GM18511 (cell line): ENCODE measurements at regions not wholly inside any gene's neighbourhood (a gene's known extent, or its start where the extent isn't known, plus 50 kb on each side); places are given as distances from the start of the nearest gene placed in this dataset.
"Not testable (repeated sequence)": the region's sequence is repeated elsewhere in the genome, so short reads cannot be mapped to it uniquely, and the experiment has no call there.

Experiments used
- ATAC-seq: cut with Tn5 transposase; IDR thresholded peaks from one replicate; pipeline ENCODE4 v1.9.1; 2021; ENCODE audit warnings: mild to moderate bottlenecking, moderate library complexity; ENCODE audit not compliant: unreplicated experiment

- ATAC-seq, result no peak
These were observed 385.5 kb downstream of the GBE1 start for GRCh38 chr3:81375921-81376320.

DNA sequence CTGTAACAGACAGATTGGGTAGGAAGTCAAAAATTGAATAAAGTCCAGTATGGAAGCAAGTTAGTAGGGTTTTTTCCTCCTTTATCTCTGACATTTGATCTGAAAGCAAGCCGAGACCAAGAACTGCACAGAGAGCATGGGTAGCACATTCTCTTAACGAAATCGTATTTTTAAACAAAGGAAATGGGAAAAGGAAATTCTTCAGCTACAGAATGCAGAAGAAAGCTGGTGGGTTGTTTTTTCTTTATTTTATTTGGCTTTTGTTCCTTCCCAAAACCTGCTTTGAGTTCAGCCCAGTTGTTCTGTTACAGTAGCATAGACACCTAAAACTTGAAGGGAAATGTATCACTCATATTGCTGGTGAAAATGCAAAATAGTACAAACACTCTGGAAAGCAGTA is 397.0 kb downstream of the GBE1 start:
- ATAC-seq, result no peak

- ATAC-seq, result no peak
These were observed 397.6 kb downstream of the GBE1 start for GRCh38 chr3:81363816-81364215.

DNA sequence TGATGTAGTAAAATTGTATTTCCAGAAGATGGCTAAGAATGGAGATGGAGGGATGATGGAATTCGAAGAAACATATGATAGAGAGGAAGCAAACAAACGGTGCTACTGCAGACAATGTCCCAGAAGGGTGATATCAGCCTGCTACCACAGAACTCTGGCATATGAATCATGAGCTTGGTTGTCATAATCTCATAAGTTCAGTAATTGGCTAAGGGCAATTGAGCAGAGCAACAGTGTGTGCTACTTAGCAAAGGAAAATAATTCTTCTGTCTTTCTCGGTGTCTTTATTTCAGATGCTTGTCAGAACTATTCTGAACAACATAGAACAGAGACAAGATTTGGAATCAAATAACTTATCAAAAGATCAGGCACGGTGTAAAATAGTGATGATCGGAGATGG is 407.3 kb downstream of the GBE1 start:
- ATAC-seq, result no peak

GRCh38 chr3:81352867-81353266 is 408.6 kb downstream of the GBE1 start:
- peak; percentile 66 for ATAC-seq

- ATAC-seq, result no peak
These were observed 411.6 kb downstream of the GBE1 start for GRCh38 chr3:81349816-81350340.

GRCh38 chr3:81339040-81339845 is 422.2 kb downstream of the GBE1 start:
- peak; percentile 94 for ATAC-seq

DNA sequence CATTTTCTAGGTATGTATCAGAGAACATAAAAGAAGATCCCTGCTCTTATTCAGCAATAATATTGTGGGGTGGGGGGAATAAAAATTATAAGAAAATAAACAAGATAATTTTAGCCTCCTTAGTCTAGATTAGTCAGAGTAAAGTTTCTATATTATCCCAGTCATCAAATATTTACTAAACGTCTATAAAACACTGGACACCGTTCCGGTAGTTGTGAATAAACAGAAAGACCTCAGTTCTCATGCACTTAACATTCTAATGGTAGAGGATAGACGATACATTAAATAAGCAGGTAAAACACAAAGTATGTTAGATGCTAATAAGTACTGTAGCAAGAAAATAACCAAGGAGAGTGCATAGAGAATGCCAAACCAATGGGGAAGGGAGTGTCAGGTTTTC is 425.0 kb downstream of the GBE1 start:
- no peak for ATAC-seq

DNA sequence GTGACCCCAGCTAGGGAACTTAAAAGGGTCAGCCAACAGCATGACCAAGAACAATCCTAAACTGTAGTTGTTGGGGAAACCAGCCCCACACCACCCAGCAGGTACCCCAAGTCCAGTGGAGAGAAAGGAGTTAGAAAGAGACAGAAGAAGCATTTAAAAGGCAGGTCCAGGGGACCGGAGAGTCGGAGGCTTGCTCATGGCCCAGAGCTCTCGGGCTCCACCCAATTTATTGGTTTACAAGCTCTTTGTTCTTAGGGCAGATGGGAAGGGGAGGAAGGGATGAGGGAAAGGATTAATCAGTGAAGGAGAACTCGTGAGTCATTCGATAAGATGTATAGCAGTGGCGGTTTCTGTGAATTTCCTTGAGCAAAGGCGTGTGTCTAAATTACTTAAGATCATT is 431.6 kb downstream of the GBE1 start:
- not testable (repeated sequence) for ATAC-seq

- no peak for ATAC-seq
These were observed 435.2 kb downstream of the GBE1 start for GRCh38 chr3:81326245-81326644.

- ATAC-seq, result no peak
These were observed 440.6 kb downstream of the GBE1 start for GRCh38 chr3:81320862-81321261.

- ATAC-seq, result no peak
These were observed 446.4 kb downstream of the GBE1 start for GRCh38 chr3:81315030-81315429.

DNA sequence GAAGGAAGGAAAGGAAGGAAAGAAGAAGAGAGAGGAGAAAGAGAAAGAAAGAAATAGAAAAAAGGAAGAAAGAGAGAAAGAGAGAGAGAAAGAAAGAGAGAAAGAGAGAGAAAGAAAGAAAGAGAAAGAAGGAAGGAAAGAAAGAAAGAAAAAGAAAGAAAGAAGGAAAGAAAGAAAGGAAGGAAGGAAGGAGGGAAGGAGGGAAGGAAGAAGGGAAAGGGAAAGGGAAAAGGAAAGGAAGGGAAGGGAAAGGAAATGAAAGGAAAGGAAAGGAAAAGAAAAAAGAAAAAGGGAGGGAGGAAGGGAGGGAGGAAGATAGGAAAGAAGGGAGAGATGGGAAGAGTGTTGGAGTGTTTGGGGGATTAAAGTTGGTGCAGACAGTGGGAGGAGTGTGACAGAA is 450.1 kb downstream of the GBE1 start:
- no peak for ATAC-seq

DNA sequence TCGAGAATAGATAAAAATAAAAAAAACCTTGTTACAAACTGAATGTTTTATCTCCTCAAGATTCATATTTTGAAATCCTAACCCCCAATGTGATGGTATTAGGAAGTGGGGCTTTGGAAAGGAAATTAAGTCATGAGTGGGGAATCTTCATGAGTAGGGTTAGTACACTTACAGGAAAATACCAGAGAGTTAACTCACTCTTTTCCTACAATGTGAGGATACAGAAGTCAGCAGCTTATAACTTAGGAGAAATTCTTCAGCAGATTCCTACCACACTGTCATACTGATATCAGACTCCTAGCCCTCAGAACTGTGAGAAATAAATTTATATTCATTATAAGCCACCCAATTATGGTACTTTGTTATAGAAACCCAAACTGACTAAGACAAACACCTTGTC is 453.1 kb downstream of the GBE1 start:
- ATAC-seq, result no peak

DNA sequence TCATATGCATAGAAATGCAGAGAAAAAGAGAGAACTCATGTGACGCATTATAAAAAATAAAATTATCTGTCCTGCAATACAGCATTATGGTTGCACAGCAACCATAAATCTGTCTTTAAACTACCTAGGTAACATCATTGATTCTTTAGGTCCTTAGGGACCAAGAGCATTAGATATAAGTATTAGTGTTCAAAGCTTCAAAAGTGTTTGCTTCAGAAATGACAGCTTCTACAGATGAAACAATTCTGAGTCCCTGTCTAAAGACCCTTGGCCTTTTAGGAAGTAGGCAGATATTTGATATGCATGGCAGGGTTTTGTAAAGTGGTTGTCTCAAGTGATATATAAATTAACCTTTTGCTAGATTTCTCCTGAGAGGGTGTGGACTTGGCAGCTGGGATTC is 454.2 kb downstream of the GBE1 start:
- no peak for ATAC-seq

DNA sequence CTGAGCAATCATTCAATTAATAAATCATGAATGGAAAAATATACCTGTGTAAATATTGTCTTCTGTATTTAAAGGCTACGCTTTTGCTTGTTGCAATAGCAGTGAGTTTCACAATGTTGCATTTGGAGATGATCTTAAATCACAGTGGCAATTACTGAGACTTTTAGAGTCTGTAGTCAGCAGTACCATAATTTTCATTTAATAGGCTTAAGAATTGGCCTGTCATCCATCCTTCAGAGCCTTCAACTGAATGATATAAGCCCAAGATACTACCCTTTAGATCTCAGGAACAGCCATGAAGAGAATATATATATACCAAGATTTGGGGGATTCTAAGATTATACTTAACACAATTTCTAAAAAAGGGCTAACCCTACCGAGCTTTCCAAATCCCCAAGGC is 458.1 kb downstream of the GBE1 start:
- ATAC-seq, result no peak

GRCh38 chr3:81302045-81302444 is 459.4 kb downstream of the GBE1 start:
- peak; percentile 80 for ATAC-seq

GRCh38 chr3:81301230-81301629 is 460.2 kb downstream of the GBE1 start:
- ATAC-seq, result no peak

GRCh38 chr3:81300324-81300927 is 461.0 kb downstream of the GBE1 start:
- no peak for ATAC-seq

- ATAC-seq, result no peak
These were observed 462.0 kb downstream of the GBE1 start for GRCh38 chr3:81299481-81299880.

DNA sequence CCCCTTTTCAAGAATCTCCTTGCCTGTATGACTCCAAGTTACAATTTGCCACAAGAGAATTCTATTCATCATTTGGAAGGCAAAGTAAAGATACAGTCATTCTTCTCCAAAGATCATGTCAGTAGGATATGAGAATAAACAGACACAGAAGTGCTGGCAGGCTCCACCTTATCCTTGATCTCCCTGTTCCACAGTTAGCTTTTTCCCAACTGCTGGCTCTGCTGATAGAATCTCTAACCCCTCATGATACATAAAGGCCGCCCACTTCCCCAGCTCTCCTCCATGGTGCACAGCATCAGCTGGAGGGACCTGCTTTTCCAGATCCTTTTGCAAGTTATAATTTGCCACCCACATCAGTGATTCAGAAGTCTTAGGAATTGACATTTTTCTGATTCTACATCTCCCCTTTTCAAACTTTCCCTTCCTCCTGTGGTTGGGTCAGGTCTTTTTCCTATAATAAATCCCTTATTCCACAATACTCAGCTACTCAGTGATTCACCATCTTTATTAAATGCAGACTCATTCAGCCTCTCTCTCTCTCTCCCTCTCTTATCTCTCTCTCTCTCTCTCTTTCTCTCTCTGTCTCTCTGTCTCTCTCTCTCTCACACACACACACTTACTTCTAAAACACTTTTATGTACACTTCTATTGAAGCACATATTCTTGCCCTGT is 465.4 kb downstream of the GBE1 start:
- no peak for ATAC-seq

- ATAC-seq, result no peak
These were observed 468.3 kb downstream of the GBE1 start for GRCh38 chr3:81293156-81293555.
